ENCODE measurements at regions not wholly inside any gene's neighbourhood (a gene's known extent, or its start where the extent isn't known, plus 50 kb on each side); places are given as distances from the start of the nearest gene placed in this dataset.

DNA sequence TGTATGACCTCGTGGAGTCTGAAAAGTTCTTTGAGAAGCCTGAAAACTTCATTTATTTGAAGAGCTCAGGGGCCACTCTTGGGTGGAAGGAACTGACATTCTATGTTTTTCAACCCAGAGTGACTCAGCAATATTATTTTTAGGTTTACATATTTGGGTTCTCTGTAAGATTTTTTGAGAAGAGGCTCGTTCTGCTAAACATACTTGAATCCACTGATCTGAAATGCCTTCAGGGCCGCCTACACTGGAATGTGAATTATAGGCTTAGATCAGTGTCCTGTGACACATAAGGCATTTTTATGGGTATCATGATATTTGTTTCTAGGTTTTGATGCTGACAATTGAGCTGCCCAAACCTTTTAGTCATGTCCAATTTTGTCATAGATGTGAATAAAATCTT is 86.2 kb downstream of the PSAT1 start:
- H3K9me3 ChIP-seq (replicated peaks; ENCODE audit: control insufficient read depth, low read depth, low read length) = no peaks in the 10 kb centered on the region
- no CpG with 5 or more reads among the region's 3 CpGs for WGBS (ENCODE audit: insufficient coverage)
- no peak overlapping the region for H3K4me3 ChIP-seq (ENCODE audit: low read length)
- no peaks in the 10 kb centered on the region for H3K4me1 ChIP-seq (ENCODE audit: control insufficient read depth, insufficient read depth, low read length)
- no peaks in the 10 kb centered on the region for H3K36me3 ChIP-seq (ENCODE audit: control insufficient read depth, insufficient read depth, low read length)
- DNase-seq = no peak
- H3K27ac ChIP-seq (ENCODE audit: low read length) = no peak overlapping the region
- H3K27me3 ChIP-seq (ENCODE audit: control insufficient read depth, insufficient read depth, low read length) = no peaks in the 10 kb centered on the region

DNA sequence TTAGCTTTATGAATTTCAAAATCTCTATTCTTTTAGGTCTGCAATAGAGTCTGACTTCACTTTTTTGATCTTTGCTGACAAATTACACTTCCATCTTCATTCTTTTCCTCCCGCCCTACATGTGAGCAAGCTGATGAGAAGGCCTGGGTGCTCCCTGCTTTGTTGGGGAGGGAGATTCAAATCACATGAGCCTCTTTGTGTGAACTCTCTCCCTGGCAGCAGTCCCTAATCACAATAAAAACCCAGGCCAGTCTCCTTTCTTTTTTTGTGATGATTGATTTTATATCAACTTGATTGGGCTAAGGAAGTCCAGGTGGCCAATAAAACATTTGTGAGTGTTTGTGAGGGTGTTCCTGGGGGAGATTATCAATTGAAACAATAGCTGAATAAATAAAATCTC is 89.4 kb downstream of the PSAT1 start:
- no peaks in the 10 kb centered on the region for H3K27me3 ChIP-seq (ENCODE audit: control insufficient read depth, insufficient read depth, low read length)
- WGBS (ENCODE audit: insufficient coverage) = no CpG with 5 or more reads among the region's 1 CpG
- H3K9me3 ChIP-seq (replicated peaks; ENCODE audit: control insufficient read depth, low read depth, low read length) = no peaks in the 10 kb centered on the region
- H3K27ac ChIP-seq (ENCODE audit: low read length) = no peak overlapping the region
- no peaks in the 10 kb centered on the region for H3K36me3 ChIP-seq (ENCODE audit: control insufficient read depth, insufficient read depth, low read length)
- DNase-seq = no peak
- H3K4me1 ChIP-seq (ENCODE audit: control insufficient read depth, insufficient read depth, low read length) = no peaks in the 10 kb centered on the region
- no peak overlapping the region for H3K4me3 ChIP-seq (ENCODE audit: low read length)

DNA sequence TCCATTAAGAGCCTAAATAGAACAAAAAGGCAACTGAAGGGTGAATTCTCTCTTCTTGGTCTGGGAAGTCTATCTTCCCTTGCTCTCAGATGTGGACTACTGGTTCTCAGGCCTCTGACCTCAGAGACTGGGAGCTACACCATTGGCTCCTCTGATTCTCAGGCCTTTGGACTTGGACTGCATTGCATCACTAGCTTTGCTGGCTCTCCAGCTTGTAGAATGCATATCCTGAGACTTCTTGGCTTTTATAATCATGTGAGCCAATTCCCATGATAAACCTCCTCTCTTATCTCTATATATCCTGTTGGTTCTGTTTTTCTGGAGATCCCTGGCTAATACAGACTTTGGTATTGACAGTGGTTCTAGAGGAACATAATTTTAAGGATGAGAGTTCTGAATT is 89.8 kb downstream of the PSAT1 start:
- no peak overlapping the region for H3K27ac ChIP-seq (ENCODE audit: low read length)
- no peaks in the 10 kb centered on the region for H3K27me3 ChIP-seq (ENCODE audit: control insufficient read depth, insufficient read depth, low read length)
- no peaks in the 10 kb centered on the region for H3K4me1 ChIP-seq (ENCODE audit: control insufficient read depth, insufficient read depth, low read length)
- H3K4me3 ChIP-seq (ENCODE audit: low read length) = no peak overlapping the region
- H3K36me3 ChIP-seq (ENCODE audit: control insufficient read depth, insufficient read depth, low read length) = no peaks in the 10 kb centered on the region
- no peaks in the 10 kb centered on the region for H3K9me3 ChIP-seq (replicated peaks; ENCODE audit: control insufficient read depth, low read depth, low read length)
- no peak for DNase-seq

DNA sequence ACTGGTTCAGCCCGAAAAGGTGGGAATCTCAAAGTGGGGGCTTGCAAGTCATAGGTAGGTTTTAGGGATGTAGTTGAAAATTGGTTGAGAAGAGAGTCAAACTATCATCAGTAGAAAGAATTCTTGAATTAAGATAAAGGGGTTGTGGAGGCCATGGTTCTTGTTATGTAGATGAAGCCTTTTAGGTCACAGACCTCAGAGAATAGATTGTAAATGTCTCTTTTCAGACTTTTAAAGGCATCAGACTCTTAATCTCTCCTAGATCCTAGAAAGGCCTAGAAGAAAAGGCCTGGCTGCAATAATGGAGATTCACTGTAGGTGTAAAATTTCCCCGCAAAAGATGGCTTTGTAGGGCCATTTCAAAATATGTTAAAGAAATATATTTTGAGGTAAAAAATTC is 96.4 kb downstream of the PSAT1 start:
- Histone ChIP-seq H3K9me3 (replicated peaks; ENCODE audit: control insufficient read depth, low read depth, low read length) (peaks cover 7% of the 10 kb centered on the region), H3K27me3 (ENCODE audit: control insufficient read depth, insufficient read depth, low read length) (no peaks in the 10 kb centered on the region)
- 57% methylated on average over 1 of the region's 2 CpGs for WGBS (ENCODE audit: insufficient coverage)

DNA sequence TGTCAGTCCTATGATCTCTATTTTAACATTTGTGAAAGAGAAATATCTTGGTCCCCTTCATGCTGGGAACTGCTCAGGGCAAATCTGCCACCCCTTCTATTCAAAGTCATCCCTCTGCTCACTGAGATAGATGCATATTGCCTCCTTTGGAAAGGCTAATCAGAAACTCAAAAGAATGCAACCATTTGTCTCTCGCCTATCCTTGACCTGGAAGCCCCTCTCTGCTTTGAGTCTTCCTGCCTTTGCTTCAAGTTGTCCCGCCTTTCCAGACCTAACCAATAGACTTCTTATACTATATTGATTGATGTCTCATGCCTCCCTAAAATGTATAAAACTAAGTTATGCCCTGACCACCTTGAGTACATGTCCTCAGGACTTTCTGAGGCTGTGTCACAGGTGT is 97.0 kb downstream of the PSAT1 start:
- no peak overlapping the region for H3K4me3 ChIP-seq (ENCODE audit: low read length)
- no peaks in the 10 kb centered on the region for H3K27me3 ChIP-seq (ENCODE audit: control insufficient read depth, insufficient read depth, low read length)
- peaks cover 7% of the 10 kb centered on the region for H3K9me3 ChIP-seq (replicated peaks; ENCODE audit: control insufficient read depth, low read depth, low read length)
- H3K4me1 ChIP-seq (ENCODE audit: control insufficient read depth, insufficient read depth, low read length) = no peaks in the 10 kb centered on the region
- no peaks in the 10 kb centered on the region for H3K36me3 ChIP-seq (ENCODE audit: control insufficient read depth, insufficient read depth, low read length)
- DNase-seq = no peak
- no peak overlapping the region for H3K27ac ChIP-seq (ENCODE audit: low read length)
- WGBS (ENCODE audit: insufficient coverage) = no CpG with 5 or more reads among the region's 2 CpGs

More for the DNA sequence above, 96.4 kb downstream of the PSAT1 start:
- Histone ChIP-seq H3K4me1 (ENCODE audit: control insufficient read depth, insufficient read depth, low read length) (no peaks in the 10 kb centered on the region), H3K27ac (ENCODE audit: low read length) (no peak overlapping the region), H3K4me3 (ENCODE audit: low read length) (no peak overlapping the region), H3K36me3 (ENCODE audit: control insufficient read depth, insufficient read depth, low read length) (no peaks in the 10 kb centered on the region)
- no peak for DNase-seq

DNA sequence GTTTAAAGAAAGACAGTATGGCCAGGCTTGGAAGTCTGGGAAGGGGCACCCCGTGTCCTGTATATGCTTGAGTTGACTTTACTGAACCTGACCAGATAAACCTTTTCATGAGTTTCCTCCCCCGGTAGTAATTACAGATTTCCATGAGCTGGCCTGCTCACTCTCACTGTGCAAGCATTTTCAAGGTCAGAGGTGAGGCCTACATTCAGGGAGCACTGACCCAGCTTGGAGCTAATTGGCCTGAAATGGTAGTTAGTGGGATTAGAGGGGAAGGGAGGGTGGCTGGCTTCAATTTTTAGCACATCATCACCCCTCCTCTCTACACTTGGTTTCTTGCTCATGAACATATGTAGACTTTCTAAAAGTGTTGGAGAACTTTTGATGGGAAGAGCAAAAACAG is 99.2 kb downstream of the PSAT1 start:
- no CpG with 5 or more reads among the region's 2 CpGs for WGBS (ENCODE audit: insufficient coverage)
- no peak for DNase-seq
- peaks cover 7% of the 10 kb centered on the region for H3K9me3 ChIP-seq (replicated peaks; ENCODE audit: control insufficient read depth, low read depth, low read length)
- no peaks in the 10 kb centered on the region for H3K4me1 ChIP-seq (ENCODE audit: control insufficient read depth, insufficient read depth, low read length)
- no peaks in the 10 kb centered on the region for H3K36me3 ChIP-seq (ENCODE audit: control insufficient read depth, insufficient read depth, low read length)
- H3K27me3 ChIP-seq (ENCODE audit: control insufficient read depth, insufficient read depth, low read length) = no peaks in the 10 kb centered on the region
- H3K4me3 ChIP-seq (ENCODE audit: low read length) = no peak overlapping the region
- H3K27ac ChIP-seq (ENCODE audit: low read length) = no peak overlapping the region

DNA sequence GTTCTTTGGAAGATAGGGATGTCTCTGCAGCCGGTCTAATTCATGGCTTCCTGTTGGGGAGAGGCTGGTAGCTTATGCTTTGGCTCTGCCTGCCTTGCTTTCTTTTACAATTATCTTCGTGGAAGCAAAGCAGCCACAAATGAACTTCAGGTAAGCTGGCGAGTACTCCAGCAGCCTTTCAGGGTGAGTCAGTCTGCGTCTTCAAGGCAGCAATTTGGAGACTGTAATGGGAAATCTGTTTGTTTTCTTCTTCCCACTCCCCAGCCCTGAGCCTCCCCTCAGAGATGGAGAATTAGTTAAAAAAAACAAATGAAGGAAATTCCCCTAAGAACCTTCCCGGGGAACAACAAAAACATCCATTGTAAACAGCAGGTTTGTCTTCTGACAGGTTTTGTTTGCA is 100.1 kb downstream of the PSAT1 start:
- no CpG with 5 or more reads among the region's 5 CpGs for WGBS (ENCODE audit: insufficient coverage)
- H3K36me3 ChIP-seq (ENCODE audit: control insufficient read depth, insufficient read depth, low read length) = no peaks in the 10 kb centered on the region

DNA sequence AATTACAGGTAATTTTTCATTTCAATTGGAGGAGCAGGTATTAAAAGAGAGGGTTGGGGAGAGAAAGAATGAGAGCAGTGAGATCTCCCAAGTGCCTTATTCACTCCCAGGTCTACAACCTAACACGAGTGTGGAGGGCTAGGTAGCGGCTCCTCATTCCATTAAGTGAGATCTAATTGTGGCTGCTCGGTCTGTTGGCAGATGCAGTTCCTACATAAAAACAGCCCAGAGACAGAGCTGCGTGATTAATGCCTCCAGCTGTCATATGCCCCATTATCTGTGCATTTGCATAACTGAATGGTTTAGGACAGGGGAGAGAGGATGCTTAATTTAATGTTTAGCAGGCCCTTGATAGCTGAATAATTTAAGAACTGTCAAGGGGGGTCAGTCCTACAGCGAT is 100.5 kb downstream of the PSAT1 start:
- no CpG with 5 or more reads among the region's 5 CpGs for WGBS (ENCODE audit: insufficient coverage)
- no peak for DNase-seq
- Histone ChIP-seq H3K36me3 (ENCODE audit: control insufficient read depth, insufficient read depth, low read length) (no peaks in the 10 kb centered on the region), H3K4me1 (ENCODE audit: control insufficient read depth, insufficient read depth, low read length) (no peaks in the 10 kb centered on the region), H3K27me3 (ENCODE audit: control insufficient read depth, insufficient read depth, low read length) (no peaks in the 10 kb centered on the region), H3K9me3 (replicated peaks; ENCODE audit: control insufficient read depth, low read depth, low read length) (peaks cover 7% of the 10 kb centered on the region), H3K4me3 (ENCODE audit: low read length) (no peak overlapping the region), H3K27ac (ENCODE audit: low read length) (no peak overlapping the region)

More for the DNA sequence above, 100.1 kb downstream of the PSAT1 start:
- no peaks in the 10 kb centered on the region for H3K27me3 ChIP-seq (ENCODE audit: control insufficient read depth, insufficient read depth, low read length)
- H3K4me1 ChIP-seq (ENCODE audit: control insufficient read depth, insufficient read depth, low read length) = no peaks in the 10 kb centered on the region
- H3K4me3 ChIP-seq (ENCODE audit: low read length) = no peak overlapping the region
- no peak for DNase-seq
- H3K9me3 ChIP-seq (replicated peaks; ENCODE audit: control insufficient read depth, low read depth, low read length) = peaks cover 7% of the 10 kb centered on the region
- H3K27ac ChIP-seq (ENCODE audit: low read length) = no peak overlapping the region

DNA sequence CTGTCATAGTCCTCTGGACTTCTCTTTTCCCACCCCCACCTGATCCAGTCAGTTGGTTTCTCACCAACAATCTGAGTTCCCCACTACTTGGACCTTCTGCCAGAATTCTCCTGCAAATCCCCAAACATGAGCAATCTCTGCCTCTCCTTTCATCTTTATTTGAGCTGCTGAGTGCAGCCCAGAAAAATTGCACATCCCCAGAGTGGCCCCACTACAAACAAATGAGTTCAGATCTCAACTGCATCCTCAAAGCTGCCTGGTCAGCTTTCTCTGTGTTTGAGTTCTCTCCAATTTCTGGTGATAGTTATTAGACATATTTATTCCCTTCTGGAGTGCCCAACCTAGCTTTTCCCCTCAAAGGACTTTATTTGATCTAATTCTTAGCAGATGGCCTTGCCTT is 102.2 kb downstream of the PSAT1 start:
- Histone ChIP-seq H3K9me3 (replicated peaks; ENCODE audit: control insufficient read depth, low read depth, low read length) (peaks cover 7% of the 10 kb centered on the region), H3K27me3 (ENCODE audit: control insufficient read depth, insufficient read depth, low read length) (no peaks in the 10 kb centered on the region), H3K4me1 (ENCODE audit: control insufficient read depth, insufficient read depth, low read length) (no peaks in the 10 kb centered on the region), H3K36me3 (ENCODE audit: control insufficient read depth, insufficient read depth, low read length) (no peaks in the 10 kb centered on the region), H3K27ac (ENCODE audit: low read length) (no peak overlapping the region), H3K4me3 (ENCODE audit: low read length) (no peak overlapping the region)
- no peak for DNase-seq

DNA sequence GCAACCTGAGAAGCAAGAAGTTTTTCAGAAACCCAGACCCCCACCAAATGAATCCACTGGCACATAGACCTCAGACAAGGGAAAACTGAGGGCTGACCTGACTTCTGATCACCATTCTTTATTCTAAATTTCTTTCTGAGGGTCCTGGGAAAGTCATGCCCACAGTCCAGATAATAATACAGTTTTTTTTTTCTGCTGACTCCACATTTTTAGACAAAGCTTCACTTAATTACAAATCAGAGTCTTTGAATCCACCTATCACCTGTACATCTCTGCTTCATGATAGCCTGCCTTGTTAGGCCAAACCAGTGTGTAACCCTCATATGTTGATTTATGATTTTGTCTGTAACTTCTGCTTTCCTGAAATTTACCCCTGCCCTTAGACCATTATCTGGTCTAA is 103.6 kb downstream of the PSAT1 start:
- H3K27ac ChIP-seq (ENCODE audit: low read length) = no peak overlapping the region
- no peaks in the 10 kb centered on the region for H3K9me3 ChIP-seq (replicated peaks; ENCODE audit: control insufficient read depth, low read depth, low read length)
- H3K4me3 ChIP-seq (ENCODE audit: low read length) = no peak overlapping the region
- DNase-seq = no peak
- no peaks in the 10 kb centered on the region for H3K36me3 ChIP-seq (ENCODE audit: control insufficient read depth, insufficient read depth, low read length)
- H3K4me1 ChIP-seq (ENCODE audit: control insufficient read depth, insufficient read depth, low read length) = no peaks in the 10 kb centered on the region
- H3K27me3 ChIP-seq (ENCODE audit: control insufficient read depth, insufficient read depth, low read length) = no peaks in the 10 kb centered on the region

DNA sequence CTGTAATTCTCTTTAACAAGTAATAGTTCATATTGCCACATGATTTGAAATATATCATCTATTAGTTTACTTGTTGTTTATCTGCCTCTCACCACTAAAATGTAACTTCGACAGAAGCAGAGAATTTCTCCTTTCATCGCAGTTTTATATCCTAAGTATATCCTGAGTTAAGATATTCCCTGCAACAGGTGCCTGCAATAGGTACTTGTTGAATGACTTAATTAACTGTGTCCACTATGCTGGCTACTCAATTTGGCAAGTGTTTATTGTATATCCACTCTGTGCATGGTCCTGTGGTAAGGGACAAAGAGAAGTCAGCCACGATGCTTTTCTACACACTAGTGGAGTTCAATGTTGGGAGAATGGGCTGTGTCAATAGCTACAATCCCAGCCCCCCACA is 108.5 kb downstream of the PSAT1 start:
- no peak for DNase-seq
- no peaks in the 10 kb centered on the region for H3K9me3 ChIP-seq (replicated peaks; ENCODE audit: control insufficient read depth, low read depth, low read length)
- no peaks in the 10 kb centered on the region for H3K36me3 ChIP-seq (ENCODE audit: control insufficient read depth, insufficient read depth, low read length)
- no peak overlapping the region for H3K4me3 ChIP-seq (ENCODE audit: low read length)
- no peaks in the 10 kb centered on the region for H3K4me1 ChIP-seq (ENCODE audit: control insufficient read depth, insufficient read depth, low read length)
- H3K27me3 ChIP-seq (ENCODE audit: control insufficient read depth, insufficient read depth, low read length) = no peaks in the 10 kb centered on the region
- WGBS (ENCODE audit: insufficient coverage) = no CpG with 5 or more reads among the region's 3 CpGs
- H3K27ac ChIP-seq (ENCODE audit: low read length) = no peak overlapping the region

Measured in muscle of leg (tissue), 3 donors.